GM12878 (cell line): ENCODE measurements at regions not wholly inside any gene's neighbourhood (a gene's known extent, or its start where the extent isn't known, plus 50 kb on each side); places are given as distances from the start of the nearest gene placed in this dataset.

ENCODE experiments used
- DPF2 ChIP-seq: fragments of 450-650 bp; IDR thresholded peaks from 2 replicates; pipeline ENCODE4 v1.6.1; 2017; ENCODE audit warnings: mild to moderate bottlenecking
- EZH2 ChIP-seq: IDR thresholded peaks from 2 replicates; pipeline ENCODE4 v1.6.1; 2012; ENCODE audit warnings: low read depth, mild to moderate bottlenecking, control low read depth, inconsistent platforms, low read length, borderline replicate concordance; ENCODE audit not compliant: control insufficient read depth
- POLR2A ChIP-seq: IDR thresholded peaks from 2 replicates; pipeline ENCODE4 v1.6.1; 2011; ENCODE audit warnings: low read depth, mild to moderate bottlenecking, low read length
- RAD21 ChIP-seq: IDR thresholded peaks from 2 replicates; pipeline ENCODE4 v1.6.1; 2011; ENCODE audit warnings: mild to moderate bottlenecking, low read depth, low read length, moderate library complexity; ENCODE audit not compliant: insufficient read depth
- SIN3A ChIP-seq: IDR thresholded peaks from 2 replicates; pipeline ENCODE4 v1.6.1; 2012; ENCODE audit warnings: low read depth, low read length, improper control_type of control experiment
- SREBF1 ChIP-seq: IDR thresholded peaks from 2 replicates; pipeline ENCODE4 v1.6.1; 2012; ENCODE audit warnings: mild to moderate bottlenecking, low read length
- STAT3 ChIP-seq: IDR thresholded peaks from 2 replicates; pipeline ENCODE4 v1.6.1; 2011; ENCODE audit warnings: low read depth, low read length, improper control_type of control experiment
- WRNIP1 ChIP-seq: IDR thresholded peaks from 2 replicates; pipeline ENCODE4 v1.6.1; 2011; ENCODE audit warnings: low read depth, low read length, improper control_type of control experiment, borderline replicate concordance
- ZBTB33 ChIP-seq: fragments of 450-650 bp; IDR thresholded peaks from 2 replicates; pipeline ENCODE4 v1.6.1; 2017; ENCODE audit warnings: mild to moderate bottlenecking
- TF ChIP-seq, protein P1 (sequence below), 3 experiments: IDR thresholded peaks in 2 of 3; conservative IDR thresholded peaks in 1 of 3; 2 replicates each; pipeline ENCODE4 v1.5.1; 2011; ENCODE audit warnings: low read depth in 3 of 3, low read length in 3 of 3, mild to moderate bottlenecking in 3 of 3, control low read depth in 2 of 3, moderate library complexity in 2 of 3, inconsistent platforms in 1 of 3, mixed read lengths in 1 of 3; ENCODE audit not compliant: control insufficient read depth in 2 of 3, insufficient read depth in 1 of 3; ENCODE audit errors: extremely low read depth in 1 of 3

- TF ChIP-seq SIN3A = no peak
- TF ChIP-seq, protein P1, sequence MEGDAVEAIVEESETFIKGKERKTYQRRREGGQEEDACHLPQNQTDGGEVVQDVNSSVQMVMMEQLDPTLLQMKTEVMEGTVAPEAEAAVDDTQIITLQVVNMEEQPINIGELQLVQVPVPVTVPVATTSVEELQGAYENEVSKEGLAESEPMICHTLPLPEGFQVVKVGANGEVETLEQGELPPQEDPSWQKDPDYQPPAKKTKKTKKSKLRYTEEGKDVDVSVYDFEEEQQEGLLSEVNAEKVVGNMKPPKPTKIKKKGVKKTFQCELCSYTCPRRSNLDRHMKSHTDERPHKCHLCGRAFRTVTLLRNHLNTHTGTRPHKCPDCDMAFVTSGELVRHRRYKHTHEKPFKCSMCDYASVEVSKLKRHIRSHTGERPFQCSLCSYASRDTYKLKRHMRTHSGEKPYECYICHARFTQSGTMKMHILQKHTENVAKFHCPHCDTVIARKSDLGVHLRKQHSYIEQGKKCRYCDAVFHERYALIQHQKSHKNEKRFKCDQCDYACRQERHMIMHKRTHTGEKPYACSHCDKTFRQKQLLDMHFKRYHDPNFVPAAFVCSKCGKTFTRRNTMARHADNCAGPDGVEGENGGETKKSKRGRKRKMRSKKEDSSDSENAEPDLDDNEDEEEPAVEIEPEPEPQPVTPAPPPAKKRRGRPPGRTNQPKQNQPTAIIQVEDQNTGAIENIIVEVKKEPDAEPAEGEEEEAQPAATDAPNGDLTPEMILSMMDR (IDR thresholded peaks at IDR 0.05 in 2 of 3, conservative IDR thresholded peaks at IDR 0.05 in 1 of 3; ENCODE audit: control insufficient read depth in 2 of 3, extremely low read depth in 1 of 3, insufficient read depth in 1 of 3, low read depth in 3 of 3, low read length in 3 of 3) = no peak
- no peak for TF ChIP-seq ZBTB33
- no peak for TF ChIP-seq POLR2A
- no peak for TF ChIP-seq EZH2
- TF ChIP-seq SREBF1 = no peak
- no peak for TF ChIP-seq DPF2
- TF ChIP-seq RAD21 = no peak
- no peak for TF ChIP-seq WRNIP1
- no peak for TF ChIP-seq STAT3
Measured at GRCh38 chr11:112558691-112559090, 298.0 kb upstream of the PLET1 start.
